HG03469 (cell line): ENCODE measurements at regions not wholly inside any gene's neighbourhood (a gene's known extent, or its start where the extent isn't known, plus 50 kb on each side); places are given as distances from the start of the nearest gene placed in this dataset.
A peak's percentile ranks its signal among the peaks of the same experiment; 100 is the strongest.

Experiments used
- ATAC-seq: cut with Tn5 transposase; IDR thresholded peaks from one replicate; pipeline ENCODE4 v1.9.1; 2021; ENCODE audit warnings: mild to moderate bottlenecking, moderate library complexity, moderate number of reproducible peaks; ENCODE audit not compliant: unreplicated experiment

GRCh38 chr12:92034858-92035401 lies 110.7 kb downstream of the BTG1 start:
- peak; percentile 74 for ATAC-seq

- ATAC-seq, result no peak
Observed at GRCh38 chr12:92034083-92034482, 111.6 kb downstream of the BTG1 start.

- ATAC-seq, result no peak
Observed at GRCh38 chr12:92032965-92033364, 112.7 kb downstream of the BTG1 start.

GRCh38 chr12:92032101-92032500 lies 113.5 kb downstream of the BTG1 start:
- ATAC-seq, result no peak

- peak; percentile 57 for ATAC-seq
Observed at GRCh38 chr12:92030618-92031017, 115.0 kb downstream of the BTG1 start.

GRCh38 chr12:92029902-92030586 lies 115.6 kb downstream of the BTG1 start:
- ATAC-seq, result no peak

- no peak for ATAC-seq
Observed at GRCh38 chr12:92029136-92029535, 116.5 kb downstream of the BTG1 start.

- no peak for ATAC-seq
Observed at GRCh38 chr12:92028441-92028709, 117.3 kb downstream of the BTG1 start.

- ATAC-seq, result no peak
Observed at GRCh38 chr12:92027701-92028440, 117.8 kb downstream of the BTG1 start.

- no peak for ATAC-seq
Observed at GRCh38 chr12:92027243-92027642, 118.4 kb downstream of the BTG1 start.

- no peak for ATAC-seq
Observed at GRCh38 chr12:92025462-92026207, 120.0 kb downstream of the BTG1 start.

GRCh38 chr12:92022093-92022492 lies 123.6 kb downstream of the BTG1 start:
- ATAC-seq, result no peak

- no peak for ATAC-seq
Observed at GRCh38 chr12:92021666-92022035, 124.0 kb downstream of the BTG1 start.

- no peak for ATAC-seq
Observed at GRCh38 chr12:92020983-92021665, 124.5 kb downstream of the BTG1 start.

- ATAC-seq, result no peak
Observed at GRCh38 chr12:92019491-92020277, 126.0 kb downstream of the BTG1 start.

GRCh38 chr12:92012691-92013090 lies 133.0 kb downstream of the BTG1 start:
- no peak for ATAC-seq

- ATAC-seq, result no peak
Observed at GRCh38 chr12:92010853-92011701, 134.6 kb downstream of the BTG1 start.

- no peak for ATAC-seq
Observed at GRCh38 chr12:92010368-92010767, 135.3 kb downstream of the BTG1 start.

- no peak for ATAC-seq
Observed at GRCh38 chr12:92008345-92008744, 137.3 kb downstream of the BTG1 start.

- ATAC-seq, result no peak
Observed at GRCh38 chr12:92007787-92008186, 137.9 kb downstream of the BTG1 start.
